Transverse colon (tissue), 4 donors: ENCODE measurements at regions not wholly inside any gene's neighbourhood (a gene's known extent, or its start where the extent isn't known, plus 50 kb on each side); places are given as distances from the start of the nearest gene placed in this dataset.

Experiments
- DNase-seq: peaks from one replicate; pipeline ENCODE4 v3.0.0-alpha.2; 2019
- H3K27ac ChIP-seq, 4 donors: fragments of 200-600 bp; sonication (generic); 2 replicates each; pipeline ENCODE4 v1.5.1; 2016 to 2018; ENCODE audit warnings: inconsistent platforms in 4 of 4
- H3K27me3 ChIP-seq: fragments of 200-600 bp; sonication (generic); 2 replicates; pipeline ENCODE4 v1.5.1; 2017; ENCODE audit warnings: inconsistent platforms
- H3K36me3 ChIP-seq, 4 donors: fragments of 200-600 bp; sonication (generic); 2 replicates each; pipeline ENCODE4 v1.5.1; 2017 to 2019; ENCODE audit warnings: inconsistent platforms in 4 of 4
- H3K4me1 ChIP-seq, 4 donors: fragments of 200-600 bp; sonication (generic); 2 replicates each; pipeline ENCODE4 v1.5.1; 2017 to 2020; ENCODE audit warnings: inconsistent platforms in 4 of 4
- H3K4me3 ChIP-seq, 4 donors: fragments of 200-600 bp; sonication (generic); 1 replicate in 1 of 4; 2 replicates in 3 of 4; pipeline versions ENCODE4 v1.5.1 to v1.6.1; 2017 to 2019; ENCODE audit warnings: inconsistent platforms in 4 of 4
- H3K9me3 ChIP-seq, 2 donors: fragments of 200-600 bp; sonication (generic); 2 replicates each; pipeline ENCODE4 v1.5.1; 2017 to 2019; ENCODE audit warnings: inconsistent platforms in 2 of 2
- CTCF ChIP-seq, 5 experiments: fragments of 200-600 bp in 3 of 5; fragments of 450-650 bp in 2 of 5; sonication (generic) in 3 of 5; IDR thresholded peaks; 1 replicate in 2 of 5; 2 replicates in 3 of 5; pipeline ENCODE4 v1.5.1; 2016 to 2017; ENCODE audit warnings: antibody characterized with exemption in 5 of 5, inconsistent platforms in 3 of 5, mild to moderate bottlenecking in 2 of 5, moderate library complexity in 1 of 5
- EP300 ChIP-seq: sonication (generic); formaldehyde crosslinking; IDR thresholded peaks from one replicate; pipeline ENCODE4 v1.6.1; 2017; ENCODE audit warnings: antibody characterized with exemption, low read depth
- POLR2A ChIP-seq: fragments of 450-650 bp; IDR thresholded peaks from one replicate; pipeline ENCODE4 v1.6.1; 2016; ENCODE audit warnings: antibody characterized with exemption, mild to moderate bottlenecking, moderate library complexity
- POLR2AphosphoS5 ChIP-seq, 3 donors: sonication (generic); formaldehyde crosslinking; IDR thresholded peaks; one replicate each; pipeline ENCODE4 v1.6.1; 2016; ENCODE audit warnings: antibody characterized with exemption in 3 of 3
- WGBS, 2 donors: methylation state at CpG; one replicate each; pipeline ENCODE4 v1.1.5; 2018; ENCODE audit warnings: low coverage in 1 of 2; 5-methylcytosine and 5-hydroxymethylcytosine counted together
- in situ Hi-C, 4 donors: fragments of 200-750 bp; cut with MboI; loops; one replicate each; pipeline versions ENCODE4 v1.15.0 to v1.15.1; 2017; ENCODE audit warnings: low sequenced_read_pairs in 3 of 4, low pct_ligation_motif_present in 1 of 4, low pct_unique_long_range_greater_than_20kb in 1 of 4
- intact Hi-C: fragments of 100-400 bp; cut with DNase I; formaldehyde crosslinking; loops from one replicate; pipeline ENCODE4 v1.15.1; 2023; ENCODE audit warnings: low total_unique reads

- in situ Hi-C loops, result no loop called here
- Histone ChIP-seq H3K36me3 (no peaks in the 10 kb centered on the region), H3K4me3 (no peak overlapping the region), H3K4me1 (no peaks in the 10 kb centered on the region), H3K27me3 (no peaks in the 10 kb centered on the region), H3K9me3 (no peaks in the 10 kb centered on the region), H3K27ac (no peak overlapping the region)
- intact Hi-C loops, result no loop called here
- DNase-seq, result no peak
- TF ChIP-seq EP300 (no peak), POLR2AphosphoS5 (IDR thresholded peaks at IDR 0.05) (no peak), CTCF (IDR thresholded peaks at IDR 0.05) (no peak), POLR2A (no peak)
- WGBS, 2 donors, result 83% methylated on average over 10 of the region's 10 CpGs; no CpG with 5 or more reads in 1 of the 2 donors
Observed at GRCh38 chr1:80632284-80632683, 1168.5 kb upstream of the ADGRL2 start.

- no peak overlapping the region for H3K4me3 ChIP-seq
- no peaks in the 10 kb centered on the region for H3K9me3 ChIP-seq
- 63 to 80% methylated on average over 3 of the region's 3 CpGs for WGBS, 2 donors
- in situ Hi-C loops, result no loop called here
- no peaks in the 10 kb centered on the region for H3K36me3 ChIP-seq
- H3K27me3 ChIP-seq, result no peaks in the 10 kb centered on the region
- DNase-seq, result no peak
- no peaks in the 10 kb centered on the region for H3K4me1 ChIP-seq
- intact Hi-C loops, result no loop called here
- TF ChIP-seq POLR2A (no peak), POLR2AphosphoS5 (IDR thresholded peaks at IDR 0.05) (no peak), CTCF (IDR thresholded peaks at IDR 0.05) (no peak), EP300 (no peak)
- no peak overlapping the region for H3K27ac ChIP-seq
Observed at GRCh38 chr1:80629304-80629837, 1171.4 kb upstream of the ADGRL2 start.

GRCh38 chr1:80624682-80625081, 1176.1 kb upstream of the ADGRL2 start:
- intact Hi-C loops, result no loop called here
- Histone ChIP-seq H3K27me3 (no peaks in the 10 kb centered on the region), H3K27ac (no peak overlapping the region), H3K4me1 (no peaks in the 10 kb centered on the region), H3K4me3 (no peak overlapping the region), H3K36me3 (no peaks in the 10 kb centered on the region), H3K9me3 (no peaks in the 10 kb centered on the region)
- 88 to 89% methylated on average over 4 of the region's 4 CpGs for WGBS, 2 donors
- TF ChIP-seq CTCF (IDR thresholded peaks at IDR 0.05) (no peak), EP300 (no peak), POLR2AphosphoS5 (IDR thresholded peaks at IDR 0.05) (no peak), POLR2A (no peak)
- in situ Hi-C loops, result no loop called here
- DNase-seq, result no peak

- Histone ChIP-seq H3K4me3 (no peak overlapping the region), H3K36me3 (no peaks in the 10 kb centered on the region), H3K9me3 (no peaks in the 10 kb centered on the region), H3K27me3 (no peaks in the 10 kb centered on the region), H3K4me1 (no peaks in the 10 kb centered on the region), H3K27ac (no peak overlapping the region)
- intact Hi-C loops (no loop called here), in situ Hi-C loops (no loop called here)
- no peak for TF ChIP-seq POLR2A
- no peak for TF ChIP-seq EP300
- TF ChIP-seq POLR2AphosphoS5 (IDR thresholded peaks at IDR 0.05), result no peak
- no peak for TF ChIP-seq CTCF (IDR thresholded peaks at IDR 0.05)
- no peak for DNase-seq
Observed at GRCh38 chr1:80607064-80607463, 1193.7 kb upstream of the ADGRL2 start.
